GM10266 (cell line): ENCODE measurements at regions not wholly inside any gene's neighbourhood (a gene's known extent, or its start where the extent isn't known, plus 50 kb on each side); places are given as distances from the start of the nearest gene placed in this dataset.

Experiments used
- DNase-seq: peaks from one replicate; pipeline ENCODE4 v3.0.0; 2012; ENCODE audit errors: extremely low spot score
- CTCF ChIP-seq: IDR thresholded peaks from 2 replicates; pipeline ENCODE4 v1.5.1; 2012; ENCODE audit warnings: mild to moderate bottlenecking, low read depth; ENCODE audit not compliant: control insufficient read depth, insufficient read depth; ENCODE audit errors: missing control alignments

- DNase-seq, result no peak
- TF ChIP-seq CTCF, result no peak
Observed at GRCh38 chr5:136639616-136640015, 274.3 kb upstream of the TRPC7 start.

- no peak for TF ChIP-seq CTCF
- DNase-seq, result no peak
Observed at GRCh38 chr5:136638084-136638483, 272.7 kb upstream of the TRPC7 start.

GRCh38 chr5:136636001-136636400, 270.7 kb upstream of the TRPC7 start:
- TF ChIP-seq CTCF, result no peak
- DNase-seq, result no peak

GRCh38 chr5:136631186-136631585, 265.8 kb upstream of the TRPC7 start:
- no peak for DNase-seq

GRCh38 chr5:136629125-136629792, 263.9 kb upstream of the TRPC7 start:
- no peak for TF ChIP-seq CTCF
- no peak for DNase-seq

More at GRCh38 chr5:136631186-136631585, 265.8 kb upstream of the TRPC7 start:
- TF ChIP-seq CTCF, result no peak

- no peak for TF ChIP-seq CTCF
- DNase-seq, result no peak
Observed at GRCh38 chr5:136626531-136626930, 261.2 kb upstream of the TRPC7 start.

- DNase-seq, result no peak
- TF ChIP-seq CTCF, result no peak
Observed at GRCh38 chr5:136622747-136623146, 257.4 kb upstream of the TRPC7 start.
